HL-60 (cell line): ENCODE measurements at regions not wholly inside any gene's neighbourhood (a gene's known extent, or its start where the extent isn't known, plus 50 kb on each side); places are given as distances from the start of the nearest gene placed in this dataset.

ENCODE experiments used
- DNase-seq, 2 experiments: peaks; one replicate each; pipeline ENCODE4 v3.0.0-alpha.2; 2010 to 2020; ENCODE audit warnings: low read depth in 1 of 2, low spot score in 1 of 2
- H3K27ac ChIP-seq: fragments of 250-450 bp; sonication (Bioruptor Pico); replicated peaks from 2 replicates; pipeline ENCODE4 v1.5.1; 2020; ENCODE audit warnings: mild to moderate bottlenecking, moderate library complexity
- H3K27me3 ChIP-seq: fragments of 250-450 bp; sonication (Bioruptor Pico); 2 replicates; pipeline ENCODE4 v1.5.1; 2021; ENCODE audit warnings: mild to moderate bottlenecking, moderate library complexity; ENCODE audit not compliant: insufficient read depth, poor library complexity, severe bottlenecking
- H3K4me3 ChIP-seq: replicated peaks from 2 replicates; pipeline ENCODE4 v1.5.1; 2011; ENCODE audit warnings: mild to moderate bottlenecking, control low read depth, low read length; ENCODE audit not compliant: insufficient read depth
- CTCF ChIP-seq: IDR thresholded peaks from one replicate; pipeline ENCODE4 v1.5.1; 2011; ENCODE audit warnings: low read length, control low read depth, inconsistent platforms; ENCODE audit not compliant: insufficient read depth
- GABPA ChIP-seq: IDR thresholded peaks from 2 replicates; pipeline ENCODE4 v1.6.1; 2012; ENCODE audit warnings: low read depth
- POLR2AphosphoS5 ChIP-seq: IDR thresholded peaks from 2 replicates; pipeline ENCODE4 v1.6.1; 2012; ENCODE audit warnings: low read depth
- REST ChIP-seq: IDR thresholded peaks from 2 replicates; pipeline ENCODE4 v1.6.1; 2012; ENCODE audit warnings: low read depth; ENCODE audit not compliant: insufficient replicate concordance
- SPI1 ChIP-seq: IDR thresholded peaks from 2 replicates; pipeline ENCODE4 v1.6.1; 2012; ENCODE audit warnings: low read depth, mild to moderate bottlenecking, borderline replicate concordance

DNA sequence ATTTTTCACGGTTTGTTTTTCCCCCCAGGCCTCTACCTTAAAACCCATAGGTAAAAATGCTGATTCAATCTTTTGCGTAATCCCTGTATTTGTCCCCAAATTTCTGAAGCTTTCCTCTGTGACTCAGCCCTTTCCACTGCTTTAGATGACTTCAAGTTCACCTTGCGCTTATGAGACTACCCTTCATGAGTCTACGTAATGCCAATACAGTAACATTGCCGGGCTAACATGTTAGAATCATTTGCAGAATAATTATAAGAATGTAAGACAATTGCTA, 283.0 kb downstream of the TMX3 start:
- Histone ChIP-seq H3K27ac (no peak overlapping the region), H3K27me3 (no peaks in the 10 kb centered on the region), H3K4me3 (no peak overlapping the region)
- TF ChIP-seq GABPA (no peak), CTCF (no peak), SPI1 (no peak)
- no peak for DNase-seq

GRCh38 chr18:68431111-68431921, 283.6 kb downstream of the TMX3 start:
- no peak for DNase-seq
- no peak overlapping the region for H3K27ac ChIP-seq

GRCh38 chr18:68429841-68430240, 285.1 kb downstream of the TMX3 start:
- Histone ChIP-seq H3K27me3 (no peaks in the 10 kb centered on the region), H3K27ac (no peak overlapping the region), H3K4me3 (no peak overlapping the region)
- no peak for TF ChIP-seq REST
- no peak for TF ChIP-seq SPI1
- TF ChIP-seq GABPA: no peak
- TF ChIP-seq POLR2AphosphoS5: no peak
- TF ChIP-seq CTCF: no peak
- DNase-seq: no peak

More at GRCh38 chr18:68431111-68431921, 283.6 kb downstream of the TMX3 start:
- Histone ChIP-seq H3K4me3 (no peak overlapping the region), H3K27me3 (no peaks in the 10 kb centered on the region)
- TF ChIP-seq GABPA (no peak), SPI1 (no peak), REST (no peak), CTCF (no peak), POLR2AphosphoS5 (no peak)

DNA sequence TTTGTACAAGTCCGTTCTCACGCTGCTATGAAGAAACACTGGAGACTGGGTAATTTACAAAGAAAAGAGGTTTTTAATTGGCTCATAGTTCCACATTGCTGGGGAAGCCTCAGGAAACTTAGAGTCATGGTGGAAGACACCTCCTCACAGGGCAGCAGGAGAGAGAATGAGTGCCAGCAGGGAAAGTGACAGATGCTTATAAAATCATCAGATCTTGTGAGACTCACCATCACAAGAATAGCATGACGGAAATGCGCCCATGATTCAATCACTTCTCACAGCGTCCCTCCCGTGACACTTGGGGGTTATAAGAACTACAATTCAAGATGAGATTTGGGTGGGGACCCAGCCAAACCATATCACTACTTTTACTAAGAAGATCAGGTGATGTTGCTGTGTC, 285.8 kb downstream of the TMX3 start:
- DNase-seq: no peak
- Histone ChIP-seq H3K27me3 (no peaks in the 10 kb centered on the region), H3K27ac (no peak overlapping the region), H3K4me3 (no peak overlapping the region)
- no peak for TF ChIP-seq POLR2AphosphoS5
- TF ChIP-seq REST: no peak
- TF ChIP-seq SPI1: no peak
- no peak for TF ChIP-seq GABPA
- TF ChIP-seq CTCF: no peak
